ENCODE measurements at regions not wholly inside any gene's neighbourhood (a gene's known extent, or its start where the extent isn't known, plus 50 kb on each side); places are given as distances from the start of the nearest gene placed in this dataset.

- H3K4me1 Mint-ChIP-seq: peaks cover 19% of the 10 kb centered on the region
- TF ChIP-seq CTCF (IDR thresholded peaks at IDR 0.05) (no peak), EZH2 (IDR thresholded peaks at IDR 0.05) (no peak), EZH2phosphoT487 (IDR thresholded peaks at IDR 0.05) (no peak)
Observed at GRCh38 chr12:24071842-24072241, 122.4 kb upstream of the SOX5 start.

GRCh38 chr12:24069532-24070395, 120.3 kb upstream of the SOX5 start:
- H3K4me3 ChIP-seq: peak overlapping the region; percentile 11
- peaks cover 2% of the 10 kb centered on the region for H3K9me3 Mint-ChIP-seq
- no peaks in the 10 kb centered on the region for H3K27me3 ChIP-seq
- no peaks in the 10 kb centered on the region for H4K20me1 ChIP-seq (ENCODE audit: low read depth)
- H3K4me1 ChIP-seq: peaks cover 20% of the 10 kb centered on the region
- peak overlapping the region; percentile 63 for H2AFZ ChIP-seq (replicated peaks)
- TF ChIP-seq EZH2 (IDR thresholded peaks at IDR 0.05) (no peak), CTCF (IDR thresholded peaks at IDR 0.05) (no peak), EZH2phosphoT487 (IDR thresholded peaks at IDR 0.05) (no peak)
- H3F3A ChIP-seq (ENCODE audit: low read depth): peaks cover 17% of the 10 kb centered on the region
- peak overlapping the region; percentile 61 for H3K4me2 ChIP-seq
- peak overlapping the region; percentile 68 for H3K27ac ChIP-seq
- H3K4me3 Mint-ChIP-seq: peak overlapping the region; percentile 36
- peaks cover 15% of the 10 kb centered on the region for H3K4me1 Mint-ChIP-seq
- peaks cover 6% of the 10 kb centered on the region for H3K36me3 ChIP-seq
- no peak overlapping the region for H3K9ac ChIP-seq
- H3K27me3 Mint-ChIP-seq (ENCODE audit: insufficient read depth, low read depth): no peaks in the 10 kb centered on the region
- no peaks in the 10 kb centered on the region for H3K9me3 ChIP-seq (ENCODE audit: low read depth)
- no peaks in the 10 kb centered on the region for H3K79me2 ChIP-seq (ENCODE audit: low read depth)
- DNase-seq (ENCODE audit: low spot score): peak; percentile 80
- H3K36me3 Mint-ChIP-seq: no peaks in the 10 kb centered on the region
- peak overlapping the region; percentile 10 for H3K27ac Mint-ChIP-seq

More at GRCh38 chr12:24071842-24072241, 122.4 kb upstream of the SOX5 start:
- Histone ChIP-seq H3K79me2 (ENCODE audit: low read depth) (no peaks in the 10 kb centered on the region), H3K4me2 (no peak overlapping the region), H3K27ac (no peak overlapping the region), H3K9ac (no peak overlapping the region), H3K4me3 (no peak overlapping the region), H3K27me3 (no peaks in the 10 kb centered on the region), H4K20me1 (ENCODE audit: low read depth) (no peaks in the 10 kb centered on the region), H3F3A (ENCODE audit: low read depth) (peaks cover 17% of the 10 kb centered on the region), H3K4me1 (peaks cover 29% of the 10 kb centered on the region), H3K9me3 (ENCODE audit: low read depth) (no peaks in the 10 kb centered on the region), H2AFZ (replicated peaks) (no peak overlapping the region), H3K36me3 (no peaks in the 10 kb centered on the region)
- Mint-ChIP-seq H3K9me3 (no peaks in the 10 kb centered on the region), H3K27ac (no peak overlapping the region), H3K27me3 (ENCODE audit: insufficient read depth, low read depth) (no peaks in the 10 kb centered on the region), H3K36me3 (peaks cover 5% of the 10 kb centered on the region), H3K4me3 (no peak overlapping the region)
- no peak for DNase-seq (ENCODE audit: low spot score)

GRCh38 chr12:24066865-24067264, 117.4 kb upstream of the SOX5 start:
- H3K4me1 Mint-ChIP-seq: peaks cover 15% of the 10 kb centered on the region
- no peak overlapping the region for H3K4me3 Mint-ChIP-seq
- no peaks in the 10 kb centered on the region for H3K36me3 Mint-ChIP-seq
- no peak overlapping the region for H3K4me2 ChIP-seq
- H3F3A ChIP-seq (ENCODE audit: low read depth): peaks cover 11% of the 10 kb centered on the region
- no peak for DNase-seq (ENCODE audit: low spot score)
- no peaks in the 10 kb centered on the region for H3K27me3 Mint-ChIP-seq (ENCODE audit: insufficient read depth, low read depth)
- H3K27me3 ChIP-seq: no peaks in the 10 kb centered on the region
- peaks cover 20% of the 10 kb centered on the region for H3K4me1 ChIP-seq
- no peak overlapping the region for H3K4me3 ChIP-seq
- peaks cover 6% of the 10 kb centered on the region for H3K36me3 ChIP-seq
- H3K9me3 Mint-ChIP-seq: peaks cover 2% of the 10 kb centered on the region
- no peak overlapping the region for H3K27ac ChIP-seq
- no peak overlapping the region for H3K9ac ChIP-seq
- no peaks in the 10 kb centered on the region for H4K20me1 ChIP-seq (ENCODE audit: low read depth)
- H3K9me3 ChIP-seq (ENCODE audit: low read depth): no peaks in the 10 kb centered on the region
- H3K27ac Mint-ChIP-seq: no peak overlapping the region
- no peaks in the 10 kb centered on the region for H3K79me2 ChIP-seq (ENCODE audit: low read depth)
- TF ChIP-seq EZH2 (IDR thresholded peaks at IDR 0.05) (no peak), CTCF (IDR thresholded peaks at IDR 0.05) (no peak), EZH2phosphoT487 (IDR thresholded peaks at IDR 0.05) (no peak)
- H2AFZ ChIP-seq (replicated peaks): no peak overlapping the region

Measured in neural progenitor cell (in vitro differentiated cells).